Left cardiac atrium (tissue), 4 donors: ENCODE measurements at regions not wholly inside any gene's neighbourhood (a gene's known extent, or its start where the extent isn't known, plus 50 kb on each side); places are given as distances from the start of the nearest gene placed in this dataset.

Experiments
- ATAC-seq, 2 donors: fragments of 200-7000 bp; cut with Tn5 transposase; one replicate each; pipeline ENCODE4 v1.9.1; 2020; ENCODE audit warnings: mild to moderate bottlenecking in 2 of 2, moderate library complexity in 2 of 2
- DNase-seq: peaks from one replicate; pipeline ENCODE4 v3.0.0-alpha.2; 2020
- intact Hi-C, 2 donors: fragments of 100-400 bp; cut with DNase I; formaldehyde crosslinking; loops; one replicate each; pipeline versions ENCODE4 v1.14.1 to v1.15.1; 2022 to 2023
- donor health status: DM: no; HTN: yes; CAD: no.
- donor health status: DM: no; HTN: yes; CAD: no; lungs with severe emphysema.
- donor health status: DM: yes; HTN: yes; CAD: no.
- donor health status: Dilated cardiomyopathy.

DNA sequence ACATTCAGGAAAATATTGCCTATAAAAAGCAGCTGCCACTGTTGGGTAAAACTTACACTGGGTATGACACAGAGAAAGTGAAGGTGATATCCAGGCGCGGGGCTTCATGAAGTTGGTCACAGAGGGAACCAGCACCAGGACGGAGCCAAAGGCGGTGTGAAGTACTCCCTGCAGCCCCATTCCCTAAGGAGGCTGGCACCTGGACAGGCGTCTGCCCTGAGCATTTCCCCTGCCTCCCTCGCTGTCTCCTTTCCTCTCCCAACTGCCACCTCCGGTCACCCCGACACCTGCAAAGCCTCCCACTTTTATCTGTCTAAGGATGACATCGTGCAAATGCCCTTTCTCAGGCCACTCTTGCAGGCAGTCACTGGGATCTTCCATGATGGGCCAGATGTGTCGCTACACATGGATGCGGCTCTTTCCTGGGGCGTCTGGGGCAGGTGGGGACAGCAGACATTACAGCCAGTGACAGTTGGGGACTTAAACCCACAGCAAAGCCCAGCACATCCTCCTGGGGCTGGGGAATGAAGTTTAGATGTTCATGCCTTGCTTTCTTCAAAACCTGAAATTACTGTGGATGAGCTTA, 367.7 kb upstream of the IRX4 start:
- DNase-seq = no peak
- ATAC-seq = no peak
- intact Hi-C loops = no loop called here

DNA sequence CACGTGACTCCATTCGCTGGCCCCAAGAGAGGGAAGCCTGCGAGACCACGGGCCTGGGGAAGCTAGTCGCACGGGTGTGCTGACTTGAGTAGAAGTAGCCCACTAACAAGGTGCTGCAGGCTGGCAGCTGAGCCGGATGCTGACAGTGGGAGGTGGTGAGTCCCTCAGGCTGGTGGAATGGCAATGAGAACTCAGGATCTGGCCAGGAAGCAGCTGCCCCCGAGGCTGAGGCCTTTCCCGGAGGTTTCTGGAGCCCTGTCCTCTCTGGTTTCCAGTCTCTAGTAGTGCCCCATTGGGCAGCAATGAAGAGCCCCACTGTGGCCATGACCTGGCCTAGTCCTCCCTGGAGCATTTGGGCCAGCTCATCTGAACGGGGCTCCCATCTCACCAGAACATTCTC, 366.7 kb upstream of the IRX4 start:
- DNase-seq = no peak
- intact Hi-C loops = no loop called here
- ATAC-seq = no peak

DNA sequence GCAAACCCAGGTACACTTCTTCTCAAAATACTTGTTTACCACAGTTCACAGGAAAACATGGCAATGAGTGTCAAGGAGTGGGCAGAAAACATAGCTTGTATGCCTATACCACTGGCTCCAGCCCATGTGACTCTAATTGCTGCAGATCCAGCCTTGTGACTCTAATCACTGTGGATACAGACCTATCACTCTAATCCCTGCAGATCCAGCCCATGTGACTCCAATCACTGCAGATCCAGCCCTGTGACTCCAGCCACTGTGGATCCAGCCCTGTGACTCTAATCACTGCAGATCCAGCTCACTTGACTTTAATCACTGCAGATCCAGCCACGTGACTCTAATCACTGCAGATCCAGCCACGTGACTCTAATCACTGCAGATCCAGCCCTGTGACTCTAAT, 366.3 kb upstream of the IRX4 start:
- no peak for ATAC-seq
- DNase-seq = no peak
- intact Hi-C loops = no loop called here

DNA sequence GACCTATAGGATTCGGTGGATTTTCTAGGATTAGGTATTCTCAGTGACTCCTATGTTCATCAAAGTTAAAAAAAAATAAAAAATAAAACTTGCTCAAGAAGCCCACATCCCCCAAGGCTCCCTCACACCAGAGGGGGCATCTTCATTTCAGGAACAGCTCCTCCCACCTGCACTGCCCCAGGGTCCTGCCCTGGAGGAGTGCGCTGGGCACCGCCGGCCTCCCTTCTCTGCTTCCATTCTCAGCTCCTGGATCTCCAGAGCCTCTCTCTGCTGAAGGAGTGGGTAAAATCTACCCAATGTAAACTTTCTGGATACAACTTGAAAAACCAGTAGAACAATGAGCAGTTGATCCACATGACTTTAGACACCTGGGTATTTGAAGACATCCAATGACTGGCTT, 359.8 kb upstream of the IRX4 start:
- ATAC-seq = no peak
- intact Hi-C loops = no loop called here
- DNase-seq = no peak

DNA sequence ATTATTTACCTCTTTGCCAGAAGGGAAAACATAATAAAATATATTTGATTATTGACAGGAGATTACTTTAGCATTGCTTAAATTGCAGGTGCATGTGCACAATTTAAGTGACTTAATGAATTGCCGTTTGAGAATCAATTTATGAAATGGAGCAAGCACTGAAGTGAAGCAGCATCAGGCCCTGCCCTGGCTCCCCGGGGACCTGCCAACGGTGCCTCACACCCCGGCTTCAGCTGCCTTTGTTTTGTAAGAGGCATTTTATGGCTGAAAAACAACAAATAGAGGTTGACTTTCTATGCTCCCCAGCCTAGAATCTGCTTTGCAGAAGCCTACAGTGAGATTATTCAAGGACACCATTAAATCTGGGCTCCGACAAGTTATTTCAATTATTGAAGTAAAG, 359.1 kb upstream of the IRX4 start:
- no peak for ATAC-seq
- no peak for DNase-seq
- intact Hi-C loops = no loop called here

DNA sequence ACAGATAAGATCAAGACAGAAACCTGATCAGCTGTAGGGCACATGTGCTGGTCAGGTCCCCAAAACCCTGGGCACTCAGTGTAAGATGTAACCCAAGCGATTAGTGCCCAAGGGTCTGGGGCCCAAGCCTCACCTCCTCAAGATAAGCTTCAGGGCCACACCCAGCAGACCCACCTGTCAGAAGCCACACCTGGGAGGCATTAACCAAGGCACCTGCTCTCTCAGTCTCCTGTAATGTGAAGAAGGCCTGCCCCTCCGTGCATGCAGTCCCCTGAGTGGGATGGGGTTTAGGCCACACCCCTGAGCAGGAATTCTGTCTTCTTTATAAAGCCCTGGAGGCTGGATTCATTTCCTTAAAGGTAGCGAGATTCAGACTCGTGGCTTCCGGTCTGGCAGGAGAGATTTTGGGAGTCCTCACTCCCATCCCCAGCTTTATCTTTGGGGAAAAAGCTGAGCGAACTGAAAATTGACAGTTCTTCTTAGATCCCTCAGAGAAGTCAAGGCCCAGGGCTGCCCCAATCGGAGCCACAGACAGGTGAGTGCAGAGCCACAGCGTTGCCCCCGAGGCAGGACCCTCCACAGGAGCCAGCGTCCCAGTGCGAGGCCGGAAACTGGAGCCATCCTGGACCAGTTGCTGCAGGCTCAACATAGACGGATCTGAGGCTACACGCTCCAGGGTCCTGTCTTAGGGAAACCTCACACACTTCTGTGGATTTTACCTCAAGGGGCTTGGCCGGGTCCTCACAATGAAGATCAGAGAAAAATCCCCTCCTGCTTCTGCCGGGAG, 357.6 kb upstream of the IRX4 start:
- DNase-seq = no peak
- ATAC-seq = no peak
- intact Hi-C loops = no loop called here

DNA sequence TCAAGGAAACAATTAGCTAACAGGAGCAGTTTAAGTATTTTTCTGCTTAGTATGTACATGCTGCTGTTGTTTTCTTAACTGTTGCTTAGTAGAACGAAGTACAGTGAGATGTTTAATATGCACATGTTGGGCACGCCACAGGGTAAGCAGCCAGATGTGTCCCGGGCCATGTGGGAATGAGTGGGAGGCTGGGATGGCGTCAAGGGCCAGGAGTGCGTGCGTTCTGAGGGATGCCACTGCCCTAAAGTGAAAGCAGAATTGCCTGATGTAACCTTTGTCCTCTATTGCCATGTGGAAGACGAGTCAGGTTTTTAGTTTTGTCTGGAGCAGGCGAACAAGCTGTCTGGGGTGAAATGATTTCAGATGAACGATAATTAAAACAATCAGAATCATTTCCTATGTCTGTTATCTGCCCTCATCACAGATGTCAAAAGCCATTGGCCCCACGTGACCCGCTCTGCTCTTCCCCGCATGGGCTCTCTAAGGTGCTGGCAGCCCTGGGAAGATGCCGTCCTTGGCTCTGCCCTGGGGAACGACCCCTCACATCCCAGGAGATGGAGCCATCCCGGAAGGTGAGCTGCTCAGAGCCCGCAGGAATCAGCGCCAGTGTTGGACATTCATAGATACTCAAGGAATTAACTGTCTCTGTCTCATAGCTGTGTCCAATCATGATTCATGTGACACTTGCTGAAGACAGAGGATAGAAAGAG, 356.6 kb upstream of the IRX4 start:
- intact Hi-C loops = no loop called here
- DNase-seq (no peak), ATAC-seq (no peak)

DNA sequence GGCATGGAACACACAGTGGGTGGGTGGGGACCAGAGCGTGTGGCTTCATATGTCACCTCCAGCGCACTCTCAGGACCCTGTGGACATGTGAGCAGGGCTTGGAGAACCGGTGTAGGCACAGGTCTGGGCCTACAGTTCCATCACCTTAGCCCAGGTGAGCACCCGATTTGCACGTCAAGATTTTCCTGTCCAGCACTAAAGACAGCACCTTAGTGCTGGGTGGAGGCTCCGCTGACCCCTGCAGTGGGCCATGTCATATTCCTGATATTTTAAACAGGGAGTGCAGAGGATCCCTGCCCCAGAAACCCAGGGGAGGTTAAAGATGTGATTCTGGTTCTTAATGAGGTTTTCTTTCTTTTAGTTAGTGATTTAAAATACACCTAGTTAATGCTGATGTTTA, 356.0 kb upstream of the IRX4 start:
- no peak for ATAC-seq
- intact Hi-C loops = no loop called here
- DNase-seq = no peak

- DNase-seq = no peak
- intact Hi-C loops = no loop called here
- no peak for ATAC-seq
These were observed 344.7 kb upstream of the IRX4 start for GRCh38 chr5:2227433-2227832.

GRCh38 chr5:2224689-2225088, 342.0 kb upstream of the IRX4 start:
- no peak for ATAC-seq
- intact Hi-C loops = no loop called here
- DNase-seq = no peak

- no peak for ATAC-seq
- intact Hi-C loops = no loop called here
- DNase-seq = no peak
These were observed 340.6 kb upstream of the IRX4 start for GRCh38 chr5:2223303-2223702.

- ATAC-seq (no peak), DNase-seq (no peak)
- intact Hi-C loops = no loop called here
These were observed 339.7 kb upstream of the IRX4 start for GRCh38 chr5:2222246-2222992.

DNA sequence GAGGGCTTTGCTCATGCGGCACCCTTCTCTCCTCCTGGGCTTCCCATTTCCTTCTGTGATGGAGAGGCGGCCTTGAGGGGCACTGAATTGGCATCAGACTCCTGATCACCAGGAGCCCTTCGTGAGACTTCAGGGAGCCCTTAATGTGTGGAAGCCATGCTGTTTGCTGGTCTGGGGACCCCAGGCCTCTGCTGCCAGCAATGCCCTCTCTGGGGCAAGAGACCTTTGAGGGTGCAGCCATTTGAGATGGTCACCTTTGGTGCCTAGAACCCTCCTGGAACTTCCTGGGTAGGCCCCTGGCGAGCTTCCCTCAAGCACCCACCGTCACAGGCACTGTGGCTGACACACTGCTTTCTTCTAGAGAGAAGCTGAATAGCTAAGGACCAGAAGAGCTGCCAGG, 338.7 kb upstream of the IRX4 start:
- intact Hi-C loops = no loop called here
- DNase-seq (no peak), ATAC-seq (no peak)

DNA sequence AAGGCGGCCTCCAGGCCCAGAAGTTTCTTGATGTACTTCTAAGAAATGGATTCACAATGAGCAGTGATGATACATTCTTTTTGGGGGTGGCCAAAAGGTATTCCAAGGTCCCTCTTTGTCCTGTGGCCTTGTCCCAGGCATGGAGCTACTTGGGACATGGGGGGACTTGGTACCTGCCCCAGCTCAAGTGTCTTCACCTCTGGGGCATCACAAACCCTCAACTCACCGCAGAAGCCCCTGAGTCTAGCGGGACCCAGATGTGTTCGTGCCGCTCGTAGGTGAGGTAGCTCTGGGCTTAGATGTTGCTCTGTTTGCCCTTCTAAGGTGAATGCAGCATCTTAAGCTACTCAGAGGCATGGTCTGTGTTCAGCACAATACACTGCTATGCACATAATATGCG, 338.0 kb upstream of the IRX4 start:
- intact Hi-C loops = no loop called here
- DNase-seq (no peak), ATAC-seq (no peak)

DNA sequence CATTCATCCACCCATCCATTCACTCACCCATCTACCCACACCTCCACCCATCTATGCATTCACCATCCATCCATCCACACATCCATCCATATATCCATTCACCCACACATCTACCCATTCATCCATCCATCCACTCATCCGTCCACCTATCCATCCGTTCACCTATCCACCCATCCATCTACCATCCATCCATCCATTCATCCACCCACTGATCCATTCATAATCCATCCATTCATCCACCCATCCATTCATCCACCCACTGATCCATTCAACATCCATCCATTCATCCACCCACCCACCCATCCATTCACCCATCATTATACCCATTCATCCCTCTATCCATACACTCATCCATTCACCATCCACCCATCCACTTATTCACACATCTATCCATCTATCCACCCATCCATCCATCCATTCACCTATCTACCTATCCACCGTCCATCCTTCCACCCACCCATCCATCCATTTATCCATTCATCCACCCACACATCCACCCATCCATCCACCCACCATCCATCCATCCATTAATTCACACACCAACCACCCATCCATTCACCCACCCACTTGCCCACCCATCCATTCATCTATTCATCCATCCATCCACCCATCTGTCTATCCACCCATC, 336.5 kb upstream of the IRX4 start:
- no peak for DNase-seq
- ATAC-seq = no peak
- intact Hi-C loops = no loop called here

DNA sequence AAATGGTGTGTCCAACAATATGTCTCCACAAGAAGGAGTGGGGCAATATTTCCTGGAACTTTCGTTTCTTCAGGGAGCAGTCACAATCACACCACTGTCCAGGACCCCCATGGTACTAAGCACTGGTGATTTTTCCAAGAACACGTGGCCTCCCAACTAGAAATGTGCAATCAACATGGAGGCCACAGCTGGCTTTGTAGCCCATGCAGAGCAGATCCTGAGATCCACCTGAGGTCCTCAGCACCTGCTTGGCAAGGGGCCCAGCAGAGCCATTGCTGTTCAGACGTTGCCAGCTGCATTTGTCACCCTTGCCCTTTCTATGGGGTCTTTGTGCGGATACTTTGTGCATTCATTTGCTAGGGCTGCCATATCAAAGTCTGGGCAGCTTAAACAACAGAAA, 334.5 kb upstream of the IRX4 start:
- intact Hi-C loops = no loop called here
- DNase-seq = no peak
- no peak for ATAC-seq

DNA sequence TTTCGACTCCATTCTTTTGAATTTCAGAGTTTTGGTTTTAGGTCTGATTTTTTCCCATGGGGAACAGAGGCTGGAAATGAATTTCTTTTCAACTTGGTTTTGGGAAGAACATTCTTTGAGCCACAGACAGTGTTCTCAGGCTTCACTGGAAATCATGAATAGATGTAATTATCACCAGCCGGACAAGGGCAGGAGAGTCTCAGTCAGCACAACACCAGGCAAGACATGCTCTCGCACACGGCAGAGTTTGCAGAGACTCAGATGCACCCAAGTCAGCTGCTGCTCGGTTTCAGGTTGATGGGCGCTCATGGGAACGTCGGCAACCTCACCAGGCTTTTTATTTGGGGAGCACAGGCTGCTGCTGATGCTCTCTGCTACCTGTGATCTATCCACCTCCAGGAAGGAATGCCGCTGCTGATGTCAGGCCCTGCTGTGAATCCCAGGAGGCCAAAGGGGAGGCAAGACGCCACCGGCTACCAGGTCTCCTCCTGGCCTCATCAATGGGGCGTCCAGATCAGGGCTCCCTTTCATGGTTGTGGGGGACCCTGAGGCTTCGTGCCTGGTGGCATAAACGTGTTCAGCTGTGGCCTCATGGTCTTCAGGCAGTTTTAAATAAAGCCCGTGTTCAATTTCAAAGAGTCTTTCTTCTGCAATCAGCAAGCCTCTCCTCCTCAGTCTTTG, 332.3 kb upstream of the IRX4 start:
- ATAC-seq (no peak), DNase-seq (no peak)
- intact Hi-C loops = no loop called here

GRCh38 chr5:2213121-2213730, 330.5 kb upstream of the IRX4 start:
- intact Hi-C loops = no loop called here
- DNase-seq = no peak
- ATAC-seq = no peak

GRCh38 chr5:2212481-2212880, 329.8 kb upstream of the IRX4 start:
- intact Hi-C loops = no loop called here
- ATAC-seq (no peak), DNase-seq (no peak)
